ENCODE measurements at regions not wholly inside any gene's neighbourhood (a gene's known extent, or its start where the extent isn't known, plus 50 kb on each side); places are given as distances from the start of the nearest gene placed in this dataset.

DNA sequence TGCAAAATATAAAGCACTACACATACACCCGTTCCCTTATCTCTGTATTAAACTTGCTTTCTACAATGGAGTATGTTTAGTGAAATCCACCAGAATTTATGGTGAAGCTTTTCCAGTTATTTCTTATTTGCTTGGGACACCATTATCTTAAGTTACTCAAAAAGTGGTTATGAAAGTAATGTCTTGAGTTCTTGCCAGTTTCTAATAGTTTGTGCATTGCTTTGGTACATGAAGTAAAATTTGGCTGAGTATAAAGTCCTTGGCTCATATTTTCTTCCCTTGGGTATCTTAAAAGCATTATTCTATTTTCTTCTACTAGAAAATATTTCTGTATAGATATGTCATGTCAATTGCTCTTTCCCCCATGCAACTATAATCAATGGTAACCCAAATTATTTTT is 85.2 kb downstream of the POLR1F start:
- no peak for DNase-seq (ENCODE audit: extremely low read depth, low read depth)
- TF ChIP-seq, protein P1, sequence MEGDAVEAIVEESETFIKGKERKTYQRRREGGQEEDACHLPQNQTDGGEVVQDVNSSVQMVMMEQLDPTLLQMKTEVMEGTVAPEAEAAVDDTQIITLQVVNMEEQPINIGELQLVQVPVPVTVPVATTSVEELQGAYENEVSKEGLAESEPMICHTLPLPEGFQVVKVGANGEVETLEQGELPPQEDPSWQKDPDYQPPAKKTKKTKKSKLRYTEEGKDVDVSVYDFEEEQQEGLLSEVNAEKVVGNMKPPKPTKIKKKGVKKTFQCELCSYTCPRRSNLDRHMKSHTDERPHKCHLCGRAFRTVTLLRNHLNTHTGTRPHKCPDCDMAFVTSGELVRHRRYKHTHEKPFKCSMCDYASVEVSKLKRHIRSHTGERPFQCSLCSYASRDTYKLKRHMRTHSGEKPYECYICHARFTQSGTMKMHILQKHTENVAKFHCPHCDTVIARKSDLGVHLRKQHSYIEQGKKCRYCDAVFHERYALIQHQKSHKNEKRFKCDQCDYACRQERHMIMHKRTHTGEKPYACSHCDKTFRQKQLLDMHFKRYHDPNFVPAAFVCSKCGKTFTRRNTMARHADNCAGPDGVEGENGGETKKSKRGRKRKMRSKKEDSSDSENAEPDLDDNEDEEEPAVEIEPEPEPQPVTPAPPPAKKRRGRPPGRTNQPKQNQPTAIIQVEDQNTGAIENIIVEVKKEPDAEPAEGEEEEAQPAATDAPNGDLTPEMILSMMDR (IDR thresholded peaks at IDR 0.05; ENCODE audit: low read depth, low read length, missing control alignments): no peak
- H3K4me3 ChIP-seq (replicated peaks; ENCODE audit: low read depth, low read length): no peak overlapping the region

DNA sequence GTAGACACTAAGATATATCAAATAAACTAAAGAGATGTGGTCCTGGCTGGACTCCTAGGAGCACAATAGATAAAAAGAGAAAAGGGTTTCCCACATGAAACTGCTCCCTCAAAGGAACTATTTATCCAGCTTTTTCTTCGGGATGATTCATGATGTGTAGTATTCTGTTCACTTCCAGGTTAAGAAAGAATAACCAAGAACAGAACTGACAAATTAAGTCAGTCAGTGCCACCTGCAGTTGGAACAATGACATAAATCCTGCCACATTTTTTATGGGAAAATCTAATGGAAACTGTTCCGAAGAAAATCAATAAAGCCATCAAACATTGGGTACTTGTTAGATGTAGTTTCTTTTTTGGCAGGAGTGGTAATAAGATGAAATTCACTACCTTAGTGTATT is 87.1 kb downstream of the POLR1F start:
- DNase-seq (ENCODE audit: extremely low read depth, low read depth): no peak
- TF ChIP-seq, protein P1 (IDR thresholded peaks at IDR 0.05; ENCODE audit: low read depth, low read length, missing control alignments): no peak
- no peak overlapping the region for H3K4me3 ChIP-seq (replicated peaks; ENCODE audit: low read depth, low read length)

DNA sequence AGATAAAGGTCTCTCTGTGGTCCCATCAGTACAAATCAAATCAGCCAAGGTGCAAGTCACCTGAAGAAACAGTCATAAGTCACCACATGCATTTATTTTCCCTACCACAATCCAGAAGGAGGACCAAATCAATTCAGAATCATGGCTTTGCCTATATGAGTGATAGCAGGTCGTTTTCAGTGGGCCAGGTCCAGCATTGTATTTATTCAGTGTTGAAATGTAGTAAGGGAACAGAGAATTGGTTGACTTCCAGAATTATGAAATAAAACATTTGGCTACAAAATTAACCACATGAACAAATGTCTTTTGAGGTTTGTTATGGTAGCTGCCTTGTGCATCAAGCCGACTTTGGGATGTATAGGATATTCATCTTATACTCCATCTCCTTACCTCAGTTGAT is 88.4 kb downstream of the POLR1F start:
- no peak overlapping the region for H3K4me3 ChIP-seq (replicated peaks; ENCODE audit: low read depth, low read length)
- DNase-seq (ENCODE audit: extremely low read depth, low read depth): no peak
- TF ChIP-seq, protein P1 (IDR thresholded peaks at IDR 0.05; ENCODE audit: low read depth, low read length, missing control alignments): no peak

DNA sequence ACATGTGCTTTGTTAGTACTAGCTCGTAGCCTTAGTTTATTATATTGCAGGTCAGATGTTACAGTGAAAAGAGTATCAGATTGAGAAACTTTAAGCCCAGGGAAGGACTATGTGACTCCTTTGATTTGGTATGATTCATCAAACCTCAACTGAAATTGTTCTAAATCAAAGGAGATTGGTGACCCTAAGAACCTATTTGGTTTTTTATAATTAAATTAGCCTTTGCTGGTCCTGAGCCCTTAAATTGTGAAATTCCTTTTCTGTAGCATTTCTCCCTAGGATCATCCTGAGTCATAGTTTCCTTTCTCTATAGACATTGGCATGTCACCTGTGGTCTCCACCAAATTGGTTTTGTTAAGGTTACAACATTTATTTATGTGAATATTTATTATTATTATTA is 89.7 kb downstream of the POLR1F start:
- DNase-seq (ENCODE audit: extremely low read depth, low read depth): no peak
- TF ChIP-seq, protein P1 (IDR thresholded peaks at IDR 0.05; ENCODE audit: low read depth, low read length, missing control alignments): no peak
- no peak overlapping the region for H3K4me3 ChIP-seq (replicated peaks; ENCODE audit: low read depth, low read length)

DNA sequence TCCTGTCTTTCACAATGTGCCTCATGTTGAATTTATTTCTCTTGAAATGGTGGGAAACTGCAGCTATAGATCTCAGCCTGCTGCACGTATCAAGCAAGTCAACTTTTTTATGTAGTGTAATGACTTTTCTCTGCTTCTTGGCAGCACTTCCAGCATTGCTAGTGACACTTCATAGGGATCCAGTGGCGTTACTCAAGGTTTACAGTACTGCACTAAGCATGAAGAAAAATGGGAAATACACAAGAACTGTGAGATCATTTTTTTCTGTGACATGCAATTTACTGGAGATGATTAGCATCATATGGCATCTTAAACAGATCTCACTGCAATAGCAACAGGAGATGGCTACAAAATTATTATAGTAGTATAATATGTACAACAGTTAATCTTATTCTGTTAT is 90.9 kb downstream of the POLR1F start:
- no peak overlapping the region for H3K4me3 ChIP-seq (replicated peaks; ENCODE audit: low read depth, low read length)
- no peak for DNase-seq (ENCODE audit: extremely low read depth, low read depth)
- TF ChIP-seq, protein P1 (IDR thresholded peaks at IDR 0.05; ENCODE audit: low read depth, low read length, missing control alignments): no peak

DNA sequence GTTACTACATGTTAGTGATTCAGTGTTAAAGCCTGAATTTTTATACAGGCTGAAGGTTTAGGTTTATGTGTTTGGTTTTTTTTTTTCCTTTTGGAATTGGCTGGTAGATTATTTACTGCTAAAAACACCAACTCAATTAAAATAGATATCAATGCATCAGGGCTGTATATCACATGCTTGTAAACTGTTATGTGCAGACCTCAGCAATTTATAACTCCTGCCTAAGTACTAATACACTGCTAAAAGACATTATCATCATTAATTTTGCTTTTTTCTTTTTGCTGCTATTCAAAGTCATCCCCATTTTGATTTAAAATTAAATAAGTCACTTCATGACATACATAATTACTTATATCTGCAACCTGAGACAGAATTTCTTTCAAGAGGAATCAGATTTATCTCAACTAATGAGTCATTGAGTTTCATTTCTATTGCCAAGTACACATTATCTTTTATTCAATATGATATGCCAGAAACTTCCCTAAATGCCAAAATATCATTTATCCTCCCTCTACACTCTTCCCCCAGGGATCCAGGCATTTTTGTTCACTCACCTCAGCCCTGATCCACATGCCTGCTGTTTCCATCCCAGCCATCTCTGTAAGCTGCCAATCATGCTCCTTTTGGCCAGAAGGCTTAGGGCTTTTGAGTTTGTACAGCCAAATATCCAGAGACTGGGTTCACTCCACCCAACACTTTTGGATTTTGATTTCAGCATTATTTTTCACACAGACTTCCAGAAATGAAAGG is 98.5 kb downstream of the POLR1F start:
- no peak for DNase-seq (ENCODE audit: extremely low read depth, low read depth)
- no peak overlapping the region for H3K4me3 ChIP-seq (replicated peaks; ENCODE audit: low read depth, low read length)
- TF ChIP-seq, protein P1 (IDR thresholded peaks at IDR 0.05; ENCODE audit: low read depth, low read length, missing control alignments): no peak

DNA sequence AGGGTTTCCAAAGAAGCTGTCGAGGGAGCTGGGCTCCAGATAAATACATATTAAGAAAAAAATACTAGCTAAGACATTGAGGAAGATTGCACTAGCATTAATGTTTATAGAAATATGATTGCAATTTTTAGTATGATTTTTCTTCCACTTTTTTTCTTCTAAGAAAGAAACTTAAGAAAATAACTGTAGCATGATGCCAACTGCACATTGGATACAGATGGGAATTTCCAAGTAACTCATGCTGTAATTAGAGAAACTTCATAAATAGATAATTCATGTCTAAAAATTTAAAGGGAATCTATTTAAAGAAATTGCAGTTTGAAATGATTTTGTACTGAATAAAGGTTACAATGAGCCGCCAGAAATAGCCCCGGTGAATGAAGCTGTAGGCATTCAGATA is 119.4 kb downstream of the POLR1F start:
- DNase-seq (ENCODE audit: extremely low read depth, low read depth): no peak
- no peak overlapping the region for H3K4me3 ChIP-seq (replicated peaks; ENCODE audit: low read depth, low read length)
- TF ChIP-seq, protein P1 (IDR thresholded peaks at IDR 0.05; ENCODE audit: low read depth, low read length, missing control alignments): no peak

All from HFF-Myc (cell line).